H9 (cell line): ENCODE measurements at regions not wholly inside any gene's neighbourhood (a gene's known extent, or its start where the extent isn't known, plus 50 kb on each side); places are given as distances from the start of the nearest gene placed in this dataset.

Experiments
- DNase-seq: peaks from one replicate; pipeline ENCODE4 v3.0.0-alpha.2; 2017
- H2AFZ ChIP-seq: one replicate; pipeline ENCODE4 v1.6.1; 2013; ENCODE audit warnings: mild to moderate bottlenecking, low read length, control low read depth, moderate library complexity
- H2AK5ac ChIP-seq: 2 replicates; pipeline ENCODE4 v1.6.1; 2013; ENCODE audit warnings: low read length, control low read depth, mixed read lengths; ENCODE audit not compliant: insufficient read length
- H2BK120ac ChIP-seq: one replicate; pipeline ENCODE4 v1.6.1; 2013; ENCODE audit warnings: low read depth, mild to moderate bottlenecking, low read length, control low read depth, inconsistent platforms; ENCODE audit not compliant: poor library complexity, severe bottlenecking
- H2BK12ac ChIP-seq: 2 replicates; pipeline ENCODE4 v1.6.1; 2013; ENCODE audit warnings: low read length, control low read depth, mixed read lengths, low read depth; ENCODE audit not compliant: insufficient read length
- H2BK15ac ChIP-seq: 2 replicates; pipeline ENCODE4 v1.6.1; 2013; ENCODE audit warnings: low read depth, low read length, control low read depth
- H2BK20ac ChIP-seq: one replicate; pipeline ENCODE4 v1.6.1; 2013; ENCODE audit warnings: low read depth, mild to moderate bottlenecking, low read length, control low read depth, inconsistent platforms; ENCODE audit not compliant: poor library complexity, severe bottlenecking
- H2BK5ac ChIP-seq: 2 replicates; pipeline ENCODE4 v1.6.1; 2013; ENCODE audit warnings: low read length, control low read depth, mixed read lengths; ENCODE audit not compliant: insufficient read length
- H3K14ac ChIP-seq: 2 replicates; pipeline ENCODE4 v1.6.1; 2013; ENCODE audit warnings: low read length, control low read depth; ENCODE audit not compliant: insufficient read depth
- H3K18ac ChIP-seq: 2 replicates; pipeline ENCODE4 v1.6.1; 2013; ENCODE audit warnings: low read depth, mild to moderate bottlenecking, mixed read lengths, low read length, control low read depth; ENCODE audit not compliant: insufficient read length
- H3K23ac ChIP-seq: 2 replicates; pipeline ENCODE4 v1.6.1; 2013; ENCODE audit warnings: low read length, control low read depth, mixed read lengths, low read depth; ENCODE audit not compliant: insufficient read length
- H3K23me2 ChIP-seq: 2 replicates; pipeline ENCODE4 v1.6.1; 2013; ENCODE audit warnings: low read depth, mild to moderate bottlenecking, mixed read lengths, low read length, control low read depth; ENCODE audit not compliant: insufficient read length, poor library complexity, severe bottlenecking
- H3K27ac ChIP-seq: 2 replicates; pipeline ENCODE4 v1.5.1; 2013; ENCODE audit warnings: low read length, control low read depth, mixed read lengths, low read depth; ENCODE audit not compliant: insufficient read length
- H3K27me3 ChIP-seq: 2 replicates; pipeline ENCODE4 v1.6.1; 2013; ENCODE audit warnings: low read length, control low read depth, inconsistent platforms; ENCODE audit not compliant: insufficient read depth
- H3K4ac ChIP-seq: 2 replicates; pipeline ENCODE4 v1.6.1; 2013; ENCODE audit warnings: low read depth, mild to moderate bottlenecking, control low read depth, inconsistent platforms, low read length, moderate library complexity
- H3K4me1 ChIP-seq: 2 replicates; pipeline ENCODE4 v1.6.1; 2013; ENCODE audit warnings: low read length, control low read depth, inconsistent platforms; ENCODE audit not compliant: insufficient read depth
- H3K4me2 ChIP-seq: 2 replicates; pipeline ENCODE4 v1.6.1; 2013; ENCODE audit warnings: low read length, control low read depth, mixed read lengths; ENCODE audit not compliant: insufficient read length, insufficient read depth
- H3K56ac ChIP-seq: 2 replicates; pipeline ENCODE4 v1.6.1; 2013; ENCODE audit warnings: low read depth, mild to moderate bottlenecking, mixed read lengths, low read length, control low read depth; ENCODE audit not compliant: insufficient read length
- H3K79me1 ChIP-seq: 2 replicates; pipeline ENCODE4 v1.6.1; 2013; ENCODE audit warnings: low read depth, mild to moderate bottlenecking, moderate library complexity, low read length, control low read depth, inconsistent platforms; ENCODE audit not compliant: insufficient read depth, poor library complexity, severe bottlenecking
- H3K79me2 ChIP-seq: 2 replicates; pipeline ENCODE4 v1.6.1; 2013; ENCODE audit warnings: low read length, control low read depth, inconsistent platforms; ENCODE audit not compliant: insufficient read depth
- H3K9ac ChIP-seq: 2 replicates; pipeline ENCODE4 v1.6.1; 2013; ENCODE audit warnings: low read length, control low read depth, mixed read lengths; ENCODE audit not compliant: insufficient read length; ENCODE audit errors: extremely low read depth
- H3K9me3 ChIP-seq: one replicate; pipeline ENCODE4 v1.6.1; 2013; ENCODE audit warnings: low read depth, low read length, inconsistent platforms; ENCODE audit not compliant: control insufficient read depth
- H3T11ph ChIP-seq: one replicate; pipeline ENCODE4 v1.6.1; 2013; ENCODE audit warnings: mild to moderate bottlenecking, low read length, control low read depth, inconsistent platforms
- H4K20me1 ChIP-seq: one replicate; pipeline ENCODE4 v1.6.1; 2013; ENCODE audit not compliant: control insufficient read depth, insufficient read length, insufficient read depth
- H4K5ac ChIP-seq: 2 replicates; pipeline ENCODE4 v1.6.1; 2013; ENCODE audit warnings: low read depth, mild to moderate bottlenecking, mixed read lengths, low read length, control low read depth; ENCODE audit not compliant: insufficient read length
- H4K8ac ChIP-seq: replicated peaks from 2 replicates; pipeline ENCODE4 v1.6.1; 2013; ENCODE audit warnings: low read length, control low read depth, mixed read lengths, low read depth; ENCODE audit not compliant: insufficient read length
- H4K91ac ChIP-seq: 2 replicates; pipeline ENCODE4 v1.6.1; 2013; ENCODE audit warnings: low read depth, mild to moderate bottlenecking, moderate library complexity, mixed read lengths, low read length, control low read depth; ENCODE audit not compliant: insufficient read length
- H3K27ac Mint-ChIP-seq, 3 experiments: 2 replicates in 2 of 3; 3 replicates in 1 of 3; pipeline ENCODE4 v1.8.0; 2020 to 2021; ENCODE audit warnings: mixed read lengths in 3 of 3, mild to moderate bottlenecking in 1 of 3, moderate library complexity in 1 of 3
- H3K27me3 Mint-ChIP-seq: 2 replicates; pipeline ENCODE4 v1.8.0; 2021; ENCODE audit warnings: low read depth, mild to moderate bottlenecking, moderate library complexity, mixed read lengths
- H3K36me3 Mint-ChIP-seq, 3 experiments: 2 replicates in 2 of 3; 3 replicates in 1 of 3; pipeline ENCODE4 v1.8.0; 2020 to 2021; ENCODE audit warnings: low read depth in 3 of 3, mixed read lengths in 3 of 3; ENCODE audit not compliant: insufficient read depth in 1 of 3
- H3K4me1 Mint-ChIP-seq, 2 experiments: 2 replicates each; pipeline ENCODE4 v1.8.0; 2020; ENCODE audit warnings: mixed read lengths in 2 of 2
- H3K4me3 Mint-ChIP-seq, 2 experiments: 2 replicates in 1 of 2; 3 replicates in 1 of 2; pipeline ENCODE4 v1.8.0; 2020 to 2021; ENCODE audit warnings: mild to moderate bottlenecking in 2 of 2, mixed read lengths in 2 of 2, moderate library complexity in 1 of 2
- H3K9me3 Mint-ChIP-seq, 2 experiments: 2 replicates in 1 of 2; 3 replicates in 1 of 2; pipeline ENCODE4 v1.8.0; 2020; ENCODE audit warnings: mild to moderate bottlenecking in 2 of 2, mixed read lengths in 2 of 2, moderate library complexity in 1 of 2
- CTCF ChIP-seq: fragments of 200-600 bp; sonication (generic); conservative IDR thresholded peaks from 3 replicates; pipeline ENCODE4 v1.8.0; 2021; ENCODE audit warnings: antibody characterized with exemption, mild to moderate bottlenecking
- WGBS: extraction: QIAGEN DNeasy Blood & Tissue Kit; methylation state at CpG from one replicate; pipeline ENCODE4 v1.1.7; 2013; ENCODE audit warnings: missing lambda C conversion rate, low lambda C conversion rate, mixed read lengths; ENCODE audit not compliant: insufficient read length; ENCODE audit errors: extremely low coverage; 5-methylcytosine and 5-hydroxymethylcytosine counted together

GRCh38 chr6:147708170-147708569 lies 199.7 kb downstream of the SAMD5 start:
- Histone ChIP-seq H2AK5ac (no peak overlapping the region), H4K5ac (no peak overlapping the region), H3K4me1 (no peaks in the 10 kb centered on the region), H3K9me3 (no peaks in the 10 kb centered on the region), H3K27ac (no peak overlapping the region), H2BK15ac (no peak overlapping the region), H2BK120ac (no peak overlapping the region), H3K4me2 (no peak overlapping the region), H2BK5ac (no peak overlapping the region), H3K27me3 (no peaks in the 10 kb centered on the region), H3K14ac (no peak overlapping the region), H3K56ac (no peak overlapping the region), H3K79me1 (no peaks in the 10 kb centered on the region), H3K79me2 (no peaks in the 10 kb centered on the region), H3K4ac (no peak overlapping the region), H4K91ac (no peak overlapping the region), H3T11ph (no peak overlapping the region), H4K20me1 (no peaks in the 10 kb centered on the region), H3K23me2 (no peaks in the 10 kb centered on the region), H3K23ac (no peak overlapping the region), H3K18ac (no peak overlapping the region), H2BK20ac (no peak overlapping the region), H4K8ac (no peak overlapping the region), H3K9ac (no peak overlapping the region), H2BK12ac (no peak overlapping the region), H2AFZ (no peak overlapping the region)
- Mint-ChIP-seq H3K27me3 (no peaks in the 10 kb centered on the region), H3K27ac (no peak overlapping the region), H3K4me1 (peaks cover 5 to 8% of the 10 kb centered on the region in 2 experiments), H3K36me3 (no peaks in the 10 kb centered on the region), H3K9me3 (no peaks in the 10 kb centered on the region), H3K4me3 (no peak overlapping the region)
- WGBS = no CpG with 5 or more reads among the region's 3 CpGs
- no peak for DNase-seq
- TF ChIP-seq CTCF = no peak
